ENCODE measurements at regions not wholly inside any gene's neighbourhood (a gene's known extent, or its start where the extent isn't known, plus 50 kb on each side); places are given as distances from the start of the nearest gene placed in this dataset.
"Not testable (repeated sequence)": the region's sequence is repeated elsewhere in the genome, so short reads cannot be mapped to it uniquely, and the experiment has no call there.

- no peak for DNase-seq
These were observed 296.8 kb downstream of the PREX1 start for GRCh38 chr20:48530957-48531356.

GRCh38 chr20:48528346-48528745 lies 299.5 kb downstream of the PREX1 start:
- DNase-seq = no peak

- no peak for DNase-seq
These were observed 300.0 kb downstream of the PREX1 start for GRCh38 chr20:48527771-48528170.

- DNase-seq = no peak
These were observed 300.9 kb downstream of the PREX1 start for GRCh38 chr20:48526936-48527335.

GRCh38 chr20:48525400-48525799 lies 302.4 kb downstream of the PREX1 start:
- DNase-seq = no peak

- DNase-seq = no peak
These were observed 303.2 kb downstream of the PREX1 start for GRCh38 chr20:48524582-48524981.

- no peak for DNase-seq
These were observed 304.4 kb downstream of the PREX1 start for GRCh38 chr20:48523191-48523995.

GRCh38 chr20:48521121-48521520 lies 306.7 kb downstream of the PREX1 start:
- no peak for DNase-seq

GRCh38 chr20:48516196-48516595 lies 311.6 kb downstream of the PREX1 start:
- not testable (repeated sequence) for DNase-seq

- not testable (repeated sequence) for DNase-seq
These were observed 313.2 kb downstream of the PREX1 start for GRCh38 chr20:48514577-48514976.

- DNase-seq = not testable (repeated sequence)
These were observed 315.3 kb downstream of the PREX1 start for GRCh38 chr20:48512539-48512938.

- DNase-seq = not testable (repeated sequence)
These were observed 322.7 kb downstream of the PREX1 start for GRCh38 chr20:48505066-48505465.

GRCh38 chr20:48503166-48503815 lies 324.5 kb downstream of the PREX1 start:
- DNase-seq = no peak

- no peak for DNase-seq
These were observed 325.0 kb downstream of the PREX1 start for GRCh38 chr20:48502758-48503157.

- DNase-seq = no peak
These were observed 325.8 kb downstream of the PREX1 start for GRCh38 chr20:48502016-48502415.

GRCh38 chr20:48500900-48501299 lies 326.9 kb downstream of the PREX1 start:
- not testable (repeated sequence) for DNase-seq

GRCh38 chr20:48498939-48499338 lies 328.9 kb downstream of the PREX1 start:
- DNase-seq = not testable (repeated sequence)

GRCh38 chr20:48498125-48498524 lies 329.7 kb downstream of the PREX1 start:
- not testable (repeated sequence) for DNase-seq

GRCh38 chr20:48493966-48494365 lies 333.8 kb downstream of the PREX1 start:
- no peak for DNase-seq

GRCh38 chr20:48493331-48493730 lies 334.5 kb downstream of the PREX1 start:
- DNase-seq = not testable (repeated sequence)

GRCh38 chr20:48492715-48493070 lies 335.1 kb downstream of the PREX1 start:
- DNase-seq = no peak

GRCh38 chr20:48492015-48492714 lies 335.6 kb downstream of the PREX1 start:
- DNase-seq = no peak

- DNase-seq = no peak
These were observed 336.6 kb downstream of the PREX1 start for GRCh38 chr20:48490961-48491831.
